ENCODE measurements at regions not wholly inside any gene's neighbourhood (a gene's known extent, or its start where the extent isn't known, plus 50 kb on each side); places are given as distances from the start of the nearest gene placed in this dataset.

DNA sequence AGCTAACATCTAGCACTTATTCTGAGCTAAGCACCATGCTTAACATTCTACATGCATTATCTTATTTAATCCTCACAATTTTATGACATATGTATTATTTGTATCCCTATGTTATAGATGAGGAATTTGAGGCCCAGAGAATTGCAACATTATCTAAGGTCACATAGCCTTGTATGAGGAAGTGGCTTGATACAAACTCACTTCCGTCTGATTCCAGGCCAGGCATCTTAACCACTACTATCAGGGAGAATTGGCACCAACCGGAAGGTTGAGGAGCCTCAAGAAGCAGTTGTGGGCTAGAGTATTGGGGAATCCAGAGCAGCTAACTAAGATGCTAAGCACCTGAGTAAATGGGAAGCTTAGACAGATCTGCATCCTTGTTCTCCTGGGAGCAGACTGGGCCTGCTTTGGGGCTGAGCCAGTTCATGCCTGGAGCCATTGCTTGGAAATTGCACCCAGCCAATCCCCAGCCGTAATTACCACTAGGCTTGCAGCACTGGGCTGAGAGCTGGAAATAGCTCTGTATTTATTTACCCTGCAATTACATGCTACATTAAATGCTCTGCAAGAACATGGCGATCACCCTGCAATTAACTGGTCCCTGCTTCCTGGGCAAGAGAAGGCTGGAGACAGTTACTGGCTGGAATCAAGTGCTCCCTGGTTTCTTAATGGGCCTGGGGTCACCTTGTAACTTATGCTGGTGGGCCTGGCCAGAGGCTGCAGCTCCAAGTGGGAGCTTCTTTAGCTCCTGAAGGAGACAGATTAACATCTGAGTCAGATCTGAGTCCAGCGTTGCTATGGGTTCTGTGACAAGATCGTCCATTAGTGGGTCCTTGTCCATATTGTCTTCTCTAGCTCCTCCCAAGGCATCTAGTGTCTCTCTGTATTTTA, 273.1 kb upstream of the CCL2 start:
- TF ChIP-seq, protein P1, sequence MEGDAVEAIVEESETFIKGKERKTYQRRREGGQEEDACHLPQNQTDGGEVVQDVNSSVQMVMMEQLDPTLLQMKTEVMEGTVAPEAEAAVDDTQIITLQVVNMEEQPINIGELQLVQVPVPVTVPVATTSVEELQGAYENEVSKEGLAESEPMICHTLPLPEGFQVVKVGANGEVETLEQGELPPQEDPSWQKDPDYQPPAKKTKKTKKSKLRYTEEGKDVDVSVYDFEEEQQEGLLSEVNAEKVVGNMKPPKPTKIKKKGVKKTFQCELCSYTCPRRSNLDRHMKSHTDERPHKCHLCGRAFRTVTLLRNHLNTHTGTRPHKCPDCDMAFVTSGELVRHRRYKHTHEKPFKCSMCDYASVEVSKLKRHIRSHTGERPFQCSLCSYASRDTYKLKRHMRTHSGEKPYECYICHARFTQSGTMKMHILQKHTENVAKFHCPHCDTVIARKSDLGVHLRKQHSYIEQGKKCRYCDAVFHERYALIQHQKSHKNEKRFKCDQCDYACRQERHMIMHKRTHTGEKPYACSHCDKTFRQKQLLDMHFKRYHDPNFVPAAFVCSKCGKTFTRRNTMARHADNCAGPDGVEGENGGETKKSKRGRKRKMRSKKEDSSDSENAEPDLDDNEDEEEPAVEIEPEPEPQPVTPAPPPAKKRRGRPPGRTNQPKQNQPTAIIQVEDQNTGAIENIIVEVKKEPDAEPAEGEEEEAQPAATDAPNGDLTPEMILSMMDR (IDR thresholded peaks at IDR 0.05; ENCODE audit: low read length) = no peak
- TF ChIP-seq EZH2 (optimal IDR thresholded peaks at IDR 0.05; ENCODE audit: low read depth, low read length) (no peak), EZH2phosphoT487 (IDR thresholded peaks at IDR 0.05; ENCODE audit: low read length) (no peak)

Data from MM.1S (cell line).